ENCODE measurements at regions not wholly inside any gene's neighbourhood (a gene's known extent, or its start where the extent isn't known, plus 50 kb on each side); places are given as distances from the start of the nearest gene placed in this dataset.

DNA sequence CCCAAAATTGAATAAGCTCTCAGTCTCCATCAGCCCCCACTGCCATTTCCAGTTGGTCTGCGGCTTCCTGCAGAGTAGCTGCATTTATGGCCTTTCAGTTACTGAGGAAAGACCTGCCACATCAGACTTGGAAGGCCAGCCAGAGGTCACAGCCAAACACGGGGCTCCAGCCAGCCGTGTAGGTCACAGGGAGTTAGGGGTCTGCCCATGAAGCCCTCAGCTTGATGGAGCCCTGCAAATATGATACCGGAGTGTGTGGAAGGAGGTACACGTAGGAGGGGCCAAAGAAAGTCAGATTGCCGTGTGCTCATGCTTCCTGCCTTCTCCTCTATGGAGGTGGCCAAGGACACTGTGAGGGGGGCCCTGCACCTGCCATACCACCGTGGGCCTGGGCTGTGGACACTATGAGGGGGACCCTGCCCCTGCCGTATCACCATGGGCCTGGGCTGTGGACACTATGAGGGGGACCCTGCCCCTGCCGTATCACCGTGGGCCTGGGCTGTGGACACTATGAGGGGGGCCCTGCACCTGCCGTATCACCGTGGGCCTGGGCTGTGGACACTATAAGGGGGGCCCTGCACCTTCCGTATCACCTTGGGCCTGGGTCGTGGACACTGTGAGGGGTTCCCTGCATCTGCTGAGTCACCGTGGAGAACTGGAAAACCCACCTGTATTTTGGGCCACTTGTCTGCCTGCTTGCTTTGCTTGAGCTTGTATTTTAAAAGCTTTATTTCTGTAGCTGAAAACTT is 335.7 kb upstream of the SHH start:
- no peak for DNase-seq

DNA sequence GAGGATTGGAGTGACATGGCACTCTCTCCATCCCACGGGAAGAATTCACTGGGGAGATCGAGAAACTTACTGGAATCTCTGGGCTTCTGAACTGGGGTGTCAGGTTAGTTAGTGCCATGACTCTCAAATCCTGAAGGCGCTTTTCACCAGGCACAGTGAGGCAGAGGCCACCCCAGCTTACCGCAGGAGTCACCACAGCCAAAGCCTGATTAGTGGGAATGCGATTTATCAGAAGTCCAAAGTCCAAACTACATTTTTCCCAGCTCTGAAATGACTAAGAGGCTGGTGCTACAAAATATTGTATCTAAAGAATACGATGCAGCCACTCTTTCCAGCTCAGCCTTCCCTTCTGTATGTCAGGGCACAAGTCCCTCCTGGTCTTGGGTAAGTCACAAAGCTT is 334.8 kb upstream of the SHH start:
- DNase-seq: no peak

DNA sequence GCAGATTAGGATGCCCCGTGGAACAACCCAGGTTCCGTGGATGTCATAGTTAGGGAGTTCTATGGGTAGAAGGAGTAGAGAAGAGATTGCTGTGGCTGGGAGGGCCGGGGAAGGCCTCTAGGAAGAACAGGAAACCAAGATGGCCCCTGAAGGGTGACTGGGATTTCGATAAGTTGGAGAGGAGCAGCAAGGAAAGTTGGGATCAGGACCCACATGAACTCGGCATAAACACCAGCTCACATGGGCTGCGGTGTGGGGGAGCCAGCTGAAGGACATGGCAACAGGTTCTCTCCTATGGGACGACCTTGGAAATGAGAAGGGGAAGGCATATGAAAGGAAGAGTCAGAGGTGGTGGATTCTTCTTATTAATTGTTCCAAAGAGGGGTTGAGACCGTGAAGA is 333.7 kb upstream of the SHH start:
- no peak for DNase-seq

DNA sequence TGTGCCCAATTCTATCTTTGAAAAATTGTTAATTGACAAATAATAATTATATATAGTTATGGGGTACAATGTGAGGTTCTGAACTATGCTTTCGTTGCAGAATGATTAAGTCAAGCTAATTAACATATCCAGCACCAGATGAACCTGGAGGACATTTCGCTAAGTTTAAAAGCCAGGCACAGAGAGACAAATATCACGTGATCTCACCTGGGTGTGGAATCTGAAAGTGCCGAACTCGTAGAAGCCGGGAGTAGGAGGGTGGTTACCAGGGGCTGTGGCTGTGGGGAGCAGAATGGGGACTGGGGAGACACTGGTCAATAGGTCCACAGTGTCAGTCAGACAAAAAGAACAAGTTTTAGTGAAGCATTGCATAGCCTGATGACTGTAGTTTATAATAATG is 332.9 kb upstream of the SHH start:
- no peak for DNase-seq

DNA sequence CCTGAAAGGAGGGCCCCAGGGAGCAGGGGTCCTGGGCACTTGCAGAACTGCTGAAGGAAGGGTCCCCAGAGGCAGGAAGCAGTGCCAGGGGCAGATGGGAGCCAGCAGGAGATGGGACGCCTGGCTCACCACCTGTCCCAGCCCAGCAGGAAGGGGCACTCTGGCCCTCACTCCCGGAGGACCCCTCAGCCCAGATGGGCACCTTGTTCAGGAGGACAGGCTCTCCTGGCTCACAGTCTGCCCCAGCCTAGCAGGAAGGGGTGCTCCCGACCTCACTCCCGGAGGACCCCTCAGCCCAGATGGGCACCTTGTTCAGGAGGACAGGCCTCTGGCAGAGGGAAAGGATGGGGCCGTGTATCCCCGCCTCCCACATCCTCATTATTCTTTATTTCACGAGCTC is 331.4 kb upstream of the SHH start:
- DNase-seq: no peak

DNA sequence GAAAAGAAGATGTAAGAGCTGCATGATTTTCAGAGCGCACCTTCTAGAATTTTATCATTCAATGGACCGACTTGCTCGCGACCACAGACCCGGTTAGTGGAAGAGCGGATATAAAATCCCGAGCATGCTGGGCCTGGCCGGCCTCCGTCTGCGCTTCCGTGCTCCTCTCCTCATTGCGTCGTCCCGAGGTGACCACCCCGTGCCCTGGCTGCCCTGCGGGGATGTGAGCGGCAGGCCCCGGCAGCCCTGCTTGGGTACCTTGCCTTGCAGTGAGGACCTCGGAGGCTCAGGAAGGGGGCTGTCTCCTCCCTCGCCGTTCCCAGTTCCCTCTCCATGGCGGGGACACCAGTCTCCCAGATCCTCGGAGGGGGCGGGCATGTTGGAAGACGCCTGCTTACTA is 330.9 kb upstream of the SHH start:
- no peak for DNase-seq

DNA sequence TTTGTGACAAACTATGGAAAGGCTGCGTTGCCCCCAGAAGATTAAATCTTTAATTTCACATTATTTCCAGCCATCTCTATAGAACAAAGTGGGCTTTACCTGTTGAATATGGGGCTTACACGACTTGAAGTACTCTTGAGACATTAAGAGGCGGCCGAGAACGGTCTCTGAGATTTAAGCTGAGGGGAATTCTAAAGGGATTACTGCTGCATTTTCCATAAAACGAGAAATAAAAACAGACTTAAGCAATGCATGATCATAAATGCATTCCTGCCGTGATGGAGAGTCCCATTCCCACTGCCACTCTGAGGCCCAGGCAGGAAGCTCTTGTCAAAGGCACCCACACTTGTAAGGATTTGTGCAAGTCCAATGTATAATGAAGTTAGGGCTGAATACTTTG is 329.7 kb upstream of the SHH start:
- DNase-seq: no peak

DNA sequence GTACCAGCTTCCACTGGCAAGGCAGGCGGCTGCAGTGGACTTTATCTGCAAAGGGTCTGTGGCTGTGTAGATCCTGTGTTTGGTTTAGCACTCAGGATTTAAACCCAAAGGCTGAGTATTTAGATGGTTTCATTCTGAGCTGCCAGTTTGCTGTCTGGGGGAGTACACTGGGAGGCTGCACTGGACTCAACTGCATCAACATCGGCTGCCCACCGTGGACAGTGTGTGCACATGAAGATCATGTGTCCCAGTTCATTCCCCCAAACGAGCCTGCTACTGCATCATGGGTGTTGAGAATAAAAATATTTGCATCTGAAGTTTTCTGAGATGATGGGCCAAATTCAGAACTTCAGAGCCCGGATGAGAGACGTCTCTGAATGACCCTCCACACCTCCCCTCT is 328.6 kb upstream of the SHH start:
- no peak for DNase-seq

DNA sequence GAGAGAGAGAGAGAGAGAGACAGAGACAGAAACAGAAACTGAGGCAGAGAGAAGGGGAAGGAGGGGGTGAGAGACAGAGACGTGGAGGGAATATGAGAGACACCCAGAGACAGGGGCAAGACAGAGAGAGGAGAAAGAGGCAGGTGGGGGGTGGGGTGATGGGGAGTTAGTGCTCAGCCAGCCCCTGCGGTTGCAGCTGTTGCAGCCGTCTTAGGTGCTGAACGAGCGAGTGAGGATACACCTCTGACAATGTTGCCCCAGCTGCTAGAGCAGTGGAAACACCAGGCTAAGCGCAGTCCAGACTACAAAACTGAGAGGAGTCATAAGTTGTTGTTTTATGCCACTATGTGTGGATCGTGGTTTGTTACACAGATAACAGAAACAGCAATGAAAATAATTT is 328.2 kb upstream of the SHH start:
- no peak for DNase-seq

DNA sequence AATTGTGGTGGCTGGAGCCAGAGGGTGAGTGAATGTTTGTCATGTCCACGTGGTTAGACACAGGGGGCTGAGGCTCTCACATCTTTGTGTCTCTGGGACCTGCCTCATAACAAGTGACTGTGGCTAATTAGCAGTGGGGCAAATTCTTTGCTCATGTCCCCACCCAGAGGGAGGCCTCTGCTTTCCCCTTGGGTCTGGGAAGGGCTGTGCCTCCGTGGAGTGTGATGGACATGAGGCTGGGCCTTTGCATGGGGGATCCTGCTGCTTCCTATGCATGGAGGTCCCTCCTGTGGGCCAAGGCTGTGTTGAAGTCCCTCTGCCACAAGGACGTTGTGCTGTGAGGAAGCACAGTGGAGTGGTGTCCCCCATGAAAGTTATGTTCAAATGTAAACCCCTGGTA is 327.4 kb upstream of the SHH start:
- DNase-seq: no peak

DNA sequence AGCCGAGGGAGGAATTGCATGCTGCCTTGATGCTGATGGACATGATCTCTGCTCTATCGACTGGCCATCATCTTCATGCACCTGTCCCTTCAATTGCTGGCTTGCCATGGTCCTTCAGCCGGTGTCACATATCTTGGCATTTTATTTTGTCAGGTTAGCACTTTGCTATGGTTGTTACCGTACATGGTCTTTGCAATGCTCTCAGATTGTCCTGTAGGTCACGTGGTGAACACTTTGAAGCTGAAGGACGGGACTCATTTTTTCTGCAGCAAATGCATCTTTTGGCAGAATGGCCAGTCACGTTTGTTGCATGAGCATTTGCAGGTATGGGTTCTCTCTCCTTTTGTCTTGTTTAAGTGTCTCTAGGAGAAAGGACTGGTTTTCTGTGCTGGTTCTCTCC is 326.8 kb upstream of the SHH start:
- no peak for DNase-seq

DNA sequence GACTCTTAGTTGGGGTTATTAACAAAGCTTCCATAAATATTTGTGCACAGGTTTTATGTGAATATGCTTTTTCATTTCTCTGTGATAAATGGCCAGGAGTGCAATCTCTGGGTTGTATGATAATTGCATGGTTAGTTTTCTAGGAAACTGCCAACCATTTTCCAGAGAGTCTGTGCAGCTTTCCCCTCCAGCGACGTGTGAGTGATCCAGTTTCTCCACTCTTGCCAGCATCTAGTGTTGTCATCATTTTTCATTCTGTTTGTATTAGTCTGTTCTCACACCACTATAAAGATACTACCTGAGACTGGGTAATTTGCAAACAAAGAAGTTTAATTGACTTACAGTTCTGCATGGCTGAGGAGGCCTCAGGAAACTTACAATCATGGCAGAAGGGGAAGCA is 319.6 kb upstream of the SHH start:
- DNase-seq: no peak

DNA sequence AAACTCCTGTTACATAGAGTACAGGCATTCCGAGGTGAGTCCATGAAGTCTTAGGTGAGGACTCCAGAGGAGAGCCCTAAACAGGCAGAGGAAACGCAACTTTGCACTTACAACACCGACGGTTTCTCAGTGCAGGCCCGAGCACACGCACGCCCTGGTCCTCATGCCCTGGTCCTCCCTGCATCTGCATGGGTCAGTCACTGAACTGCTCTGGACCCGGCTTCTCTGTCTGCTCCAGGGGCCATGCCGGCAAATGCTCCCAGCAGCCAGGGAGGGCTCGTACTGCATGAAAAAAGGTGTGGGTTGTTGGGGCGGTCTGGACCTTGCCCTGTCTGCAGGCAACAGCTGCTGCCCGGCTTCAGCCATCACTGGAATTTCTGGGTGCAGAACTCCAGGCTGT is 317.3 kb upstream of the SHH start:
- DNase-seq: no peak

DNA sequence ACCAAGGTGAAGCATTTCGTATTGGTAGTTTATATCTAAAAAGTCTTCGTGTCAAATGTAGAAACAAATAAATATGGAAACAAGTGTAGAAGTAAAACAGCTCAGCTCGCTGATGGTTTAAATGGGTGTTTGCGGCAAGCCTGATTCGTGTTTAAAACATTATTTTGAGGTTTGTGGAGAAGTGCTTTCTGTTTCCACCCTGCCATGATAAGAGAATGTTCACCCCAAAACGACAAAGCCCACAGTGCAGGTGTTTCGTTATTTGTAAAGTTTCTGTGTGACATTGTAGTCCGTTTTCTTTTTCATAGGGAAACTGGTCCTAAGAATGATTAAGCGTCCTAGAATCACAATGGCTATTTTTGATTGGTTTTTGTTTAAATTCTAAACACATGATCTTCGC is 316.2 kb upstream of the SHH start:
- no peak for DNase-seq

DNA sequence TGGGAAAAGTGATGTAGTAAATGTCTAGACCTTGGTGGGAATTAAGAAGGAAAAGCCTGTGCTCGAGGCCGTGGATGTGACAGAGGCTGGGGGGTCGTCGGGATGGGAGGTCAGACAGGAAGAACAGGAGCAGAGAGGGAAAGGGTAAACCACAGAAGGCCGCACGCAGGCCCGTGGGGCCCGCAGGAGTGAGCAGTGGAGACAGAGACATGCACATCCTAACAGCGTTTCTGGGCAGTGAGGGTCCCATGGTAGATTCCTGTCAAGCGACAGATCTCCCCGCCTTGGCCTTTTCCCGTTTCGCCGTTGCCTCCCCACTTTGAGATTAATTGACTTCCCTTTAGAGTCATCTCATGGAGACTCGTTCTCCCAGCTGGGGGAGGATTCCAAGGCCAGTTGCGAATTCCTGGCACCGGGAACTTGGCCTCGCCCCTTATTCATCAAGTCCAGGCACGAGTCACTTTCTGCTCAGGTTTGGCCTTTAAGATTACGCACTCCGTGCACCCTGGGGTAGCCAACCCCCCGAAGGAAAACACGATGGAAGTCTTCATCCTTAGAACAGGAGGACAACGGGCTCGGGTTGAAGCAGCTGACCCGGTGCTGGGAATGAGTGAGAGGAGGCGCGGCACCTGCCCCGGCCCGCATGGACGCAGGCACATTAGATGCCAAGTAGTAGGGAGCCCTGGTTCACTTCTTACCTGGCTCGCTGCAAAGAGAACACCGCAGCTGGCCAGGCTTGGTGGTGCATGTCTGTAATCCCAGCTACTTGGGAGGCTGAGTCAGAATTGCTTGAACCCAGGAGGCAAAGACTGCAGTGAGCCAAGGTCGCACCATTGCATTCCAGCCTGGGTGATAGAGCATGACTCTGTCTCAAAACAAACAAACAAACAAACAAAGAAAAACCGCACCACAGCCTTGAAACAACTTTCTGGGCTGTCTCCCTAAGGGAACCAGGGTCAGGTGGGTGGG is 315.2 kb upstream of the SHH start:
- no peak for DNase-seq

DNA sequence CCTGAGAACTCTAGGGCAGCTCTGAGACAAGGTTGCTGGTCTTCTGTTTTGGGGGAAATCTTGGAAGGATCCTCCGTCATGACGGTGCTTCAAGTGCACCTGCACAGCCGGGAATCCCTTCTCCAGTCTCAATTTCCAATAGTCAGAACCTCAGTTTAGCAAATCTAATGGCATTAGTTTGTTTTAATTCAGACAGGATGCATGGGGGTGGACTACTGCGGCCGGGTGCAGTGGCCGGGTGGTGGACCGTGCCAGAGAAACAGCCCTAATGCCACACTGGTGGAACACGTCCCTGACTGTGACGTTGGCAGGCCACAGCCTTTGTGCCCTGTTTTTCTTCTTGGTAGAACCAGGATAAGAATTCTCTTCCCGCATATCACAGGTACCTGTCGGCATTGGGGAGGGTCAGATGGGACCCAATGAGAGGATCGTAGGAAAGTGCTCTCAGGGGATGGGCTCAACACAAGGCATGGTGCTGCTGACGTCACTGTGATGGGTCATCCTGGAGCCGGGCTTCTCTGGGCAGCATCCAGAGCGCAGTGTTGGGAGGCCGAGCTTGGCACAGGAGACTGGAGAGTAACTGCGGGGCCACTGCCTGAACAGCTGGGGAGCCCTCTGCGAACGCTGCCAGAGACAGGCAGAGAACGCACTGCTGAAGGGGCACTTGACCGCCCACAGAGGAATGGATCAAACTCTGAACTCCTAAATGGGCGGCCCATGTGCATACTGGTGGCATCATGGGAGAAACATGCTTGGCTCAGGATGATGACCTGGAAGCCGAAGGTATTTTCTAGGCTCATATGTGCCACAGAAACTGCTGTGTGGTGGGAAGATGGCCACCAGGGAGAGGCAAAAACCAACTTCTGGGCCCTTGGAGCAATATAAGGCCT is 313.8 kb upstream of the SHH start:
- DNase-seq: no peak

DNA sequence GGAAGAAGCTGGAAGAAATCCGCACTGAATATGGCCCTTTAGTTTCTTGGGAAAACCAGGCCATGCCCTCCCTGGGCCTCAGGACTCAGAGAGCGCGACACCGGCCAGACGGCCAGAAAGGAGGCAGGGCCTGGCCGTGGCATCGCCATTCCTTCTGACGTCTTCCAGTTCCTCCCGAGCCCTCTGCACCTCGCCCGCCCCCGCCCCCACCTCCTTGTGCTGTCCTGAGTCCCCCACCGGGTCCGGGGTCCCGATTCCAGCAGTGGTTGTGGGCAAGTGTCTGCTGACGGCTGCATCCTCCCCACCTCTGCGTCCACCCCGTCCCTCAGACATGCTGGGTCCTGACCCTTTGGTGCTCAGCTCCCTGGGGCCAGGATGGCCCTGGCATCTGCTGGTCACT is 312.1 kb upstream of the SHH start:
- DNase-seq: no peak

DNA sequence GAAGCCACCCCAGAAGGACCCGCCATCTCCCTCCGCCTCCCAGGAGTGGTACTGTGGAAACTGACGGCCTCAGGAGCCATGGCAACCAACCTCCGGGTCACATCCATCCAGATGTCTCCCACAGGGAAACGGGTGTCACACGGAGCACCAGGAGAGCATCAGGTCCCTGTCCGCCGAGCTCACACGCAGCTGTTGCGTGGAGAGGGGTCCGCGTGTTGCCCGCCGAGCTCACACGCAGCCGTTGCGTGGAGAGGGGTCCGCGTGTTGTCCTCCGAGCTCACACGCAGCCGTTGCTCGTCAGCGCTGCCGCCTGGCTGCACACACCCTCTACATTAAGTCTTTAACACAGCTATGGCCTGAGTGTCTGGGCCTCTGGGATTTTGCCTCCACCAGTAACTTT is 311.1 kb upstream of the SHH start:
- no peak for DNase-seq

DNA sequence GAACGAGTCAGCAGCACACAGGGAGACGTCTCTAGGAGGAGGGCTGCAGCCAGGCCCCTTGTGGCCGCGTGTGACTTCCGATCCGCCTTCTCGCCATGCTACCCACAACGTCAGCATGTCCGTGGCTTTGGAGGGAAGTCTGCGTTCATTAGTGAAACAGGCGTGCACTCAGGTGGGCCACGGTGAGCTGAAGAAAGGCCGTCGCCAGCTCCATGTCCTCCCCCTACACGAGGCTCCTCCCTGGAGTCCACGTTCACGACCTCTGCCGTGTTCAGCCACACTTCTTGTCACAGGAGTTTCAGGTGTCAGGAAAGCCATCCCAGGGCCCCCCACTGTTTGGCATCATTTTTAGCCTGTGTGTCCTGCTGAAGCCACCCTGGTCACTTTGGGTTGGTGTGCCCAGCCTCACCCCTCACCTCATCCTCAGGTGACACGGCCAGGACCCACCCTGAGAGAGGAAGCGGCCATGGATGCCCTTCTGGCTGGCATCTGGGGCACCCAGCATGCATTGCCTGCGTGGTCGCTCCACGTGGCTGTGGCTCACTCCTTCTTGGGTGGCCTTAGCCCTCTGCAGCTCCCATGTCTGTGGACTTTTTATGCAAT is 310.6 kb upstream of the SHH start:
- DNase-seq: no peak

DNA sequence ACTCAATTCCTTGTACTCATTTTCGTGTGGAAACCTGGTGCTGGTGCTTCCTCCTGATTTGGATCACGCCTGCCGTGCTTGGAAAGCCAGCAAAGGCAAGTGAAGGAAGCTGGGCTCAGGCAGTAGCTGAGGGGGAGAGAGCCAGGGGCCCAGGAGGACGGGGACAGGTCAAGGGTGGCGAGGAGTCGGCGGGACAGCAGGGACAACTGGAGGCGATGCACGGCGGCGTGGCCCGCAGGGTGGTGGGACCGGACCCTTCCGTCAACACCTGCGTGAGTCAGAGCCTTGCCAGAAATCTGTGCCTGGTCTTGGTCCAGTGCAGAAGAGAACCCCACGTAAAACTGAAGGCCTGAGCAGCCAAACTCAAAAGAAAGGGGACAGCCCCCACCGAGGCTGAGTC is 309.7 kb upstream of the SHH start:
- no peak for DNase-seq

DNA sequence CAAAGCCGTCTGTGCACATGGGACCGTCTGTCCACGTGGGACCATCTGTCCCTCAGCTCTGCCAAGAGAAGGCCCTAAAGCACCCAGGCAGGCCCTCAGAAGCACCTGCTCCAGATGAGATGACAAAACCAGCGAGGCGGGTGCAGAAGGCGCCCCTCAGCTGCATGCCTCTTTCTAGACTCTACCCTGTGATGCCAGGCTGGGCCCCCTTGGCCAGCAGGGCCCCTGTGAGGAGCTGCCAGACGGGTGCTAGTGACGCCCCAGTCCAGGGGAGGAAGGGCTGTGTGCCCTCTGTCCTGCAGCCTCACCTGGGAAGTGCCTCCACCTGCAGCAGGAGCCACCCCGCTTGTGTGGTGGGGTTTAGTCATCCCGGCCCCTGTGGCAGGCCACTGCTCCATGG is 309.2 kb upstream of the SHH start:
- DNase-seq: no peak

DNA sequence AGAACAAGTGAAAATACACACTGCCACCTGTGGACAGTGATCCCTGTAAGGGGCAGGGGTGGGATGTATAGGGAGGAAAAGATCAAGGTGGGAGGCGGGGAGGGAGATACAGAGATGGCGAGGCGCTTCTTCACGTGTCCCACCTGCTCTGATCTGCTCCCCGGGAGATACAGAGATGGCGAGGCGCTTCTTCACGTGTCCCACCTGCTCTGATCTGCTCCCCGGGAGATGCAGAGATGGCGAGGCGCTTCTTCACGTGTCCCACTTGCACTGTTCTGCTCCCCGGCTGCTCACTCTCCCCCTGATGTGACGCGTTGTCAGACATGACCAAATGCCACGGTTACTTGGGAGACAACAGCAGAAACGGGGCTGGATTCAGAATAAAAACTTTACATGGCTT is 308.3 kb upstream of the SHH start:
- DNase-seq: no peak

DNA sequence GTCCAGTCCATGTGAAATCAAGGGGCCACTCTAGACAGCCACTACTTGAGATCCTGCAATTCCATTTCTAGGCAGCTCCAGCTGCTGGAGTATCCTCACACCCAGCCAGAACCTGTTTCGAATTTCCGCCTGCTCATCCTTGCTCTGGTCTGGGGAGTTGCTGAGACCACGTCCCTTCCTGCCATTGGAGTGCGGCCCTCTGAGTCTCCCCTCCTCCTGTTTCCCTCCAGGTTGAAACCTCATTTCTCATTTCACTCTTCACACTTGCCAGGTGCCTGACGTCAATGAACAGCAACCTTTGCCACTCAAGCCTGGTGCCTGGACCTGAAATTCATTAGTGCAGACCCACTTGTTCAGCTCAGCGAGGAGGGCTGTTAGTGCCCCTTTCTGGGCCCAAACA is 307.5 kb upstream of the SHH start:
- no peak for DNase-seq

Data from NCI-H2081 (cell line).